Glutamatergic neuron (in vitro differentiated cells): ENCODE measurements at regions not wholly inside any gene's neighbourhood (a gene's known extent, or its start where the extent isn't known, plus 50 kb on each side); places are given as distances from the start of the nearest gene placed in this dataset.
"Not testable (repeated sequence)": the region's sequence is repeated elsewhere in the genome, so short reads cannot be mapped to it uniquely, and the experiment has no call there.

Experiments used
- DNase-seq: peaks from one replicate; pipeline ENCODE4 v3.0.0; 2022
- H3K27ac Mint-ChIP-seq: one replicate; pipeline ENCODE4 v1.8.0; 2020; ENCODE audit warnings: mild to moderate bottlenecking, mixed read lengths, inconsistent platforms; ENCODE audit not compliant: unreplicated experiment
- H3K27me3 Mint-ChIP-seq: one replicate; pipeline ENCODE4 v1.8.0; 2020; ENCODE audit warnings: mild to moderate bottlenecking, moderate library complexity, mixed read lengths, inconsistent platforms; ENCODE audit not compliant: unreplicated experiment
- H3K36me3 Mint-ChIP-seq: one replicate; pipeline ENCODE4 v1.8.0; 2020; ENCODE audit warnings: mild to moderate bottlenecking, mixed read lengths, inconsistent platforms; ENCODE audit not compliant: unreplicated experiment
- H3K4me1 Mint-ChIP-seq: one replicate; pipeline ENCODE4 v1.8.0; 2020; ENCODE audit warnings: mild to moderate bottlenecking, low read depth, mixed read lengths, inconsistent platforms; ENCODE audit not compliant: unreplicated experiment
- H3K4me3 Mint-ChIP-seq: one replicate; pipeline ENCODE4 v1.8.0; 2020; ENCODE audit warnings: mild to moderate bottlenecking, mixed read lengths, inconsistent platforms; ENCODE audit not compliant: unreplicated experiment
- H3K9me3 Mint-ChIP-seq: one replicate; pipeline ENCODE4 v1.8.0; 2020; ENCODE audit warnings: mild to moderate bottlenecking, moderate library complexity, mixed read lengths, inconsistent platforms; ENCODE audit not compliant: unreplicated experiment
- TF ChIP-seq, protein P1 (sequence below): fragments of 200-600 bp; sonication (generic); IDR thresholded peaks from one replicate; pipeline ENCODE4 v1.5.0; 2021; ENCODE audit not compliant: partially characterized antibody, unreplicated experiment

- peaks cover 3% of the 10 kb centered on the region for H3K9me3 Mint-ChIP-seq
- H3K27me3 Mint-ChIP-seq: no peaks in the 10 kb centered on the region
- no peaks in the 10 kb centered on the region for H3K4me1 Mint-ChIP-seq
- no peak overlapping the region for H3K4me3 Mint-ChIP-seq
- H3K27ac Mint-ChIP-seq: no peak overlapping the region
- DNase-seq: no peak
- H3K36me3 Mint-ChIP-seq: peaks cover 5% of the 10 kb centered on the region
- TF ChIP-seq, protein P1, sequence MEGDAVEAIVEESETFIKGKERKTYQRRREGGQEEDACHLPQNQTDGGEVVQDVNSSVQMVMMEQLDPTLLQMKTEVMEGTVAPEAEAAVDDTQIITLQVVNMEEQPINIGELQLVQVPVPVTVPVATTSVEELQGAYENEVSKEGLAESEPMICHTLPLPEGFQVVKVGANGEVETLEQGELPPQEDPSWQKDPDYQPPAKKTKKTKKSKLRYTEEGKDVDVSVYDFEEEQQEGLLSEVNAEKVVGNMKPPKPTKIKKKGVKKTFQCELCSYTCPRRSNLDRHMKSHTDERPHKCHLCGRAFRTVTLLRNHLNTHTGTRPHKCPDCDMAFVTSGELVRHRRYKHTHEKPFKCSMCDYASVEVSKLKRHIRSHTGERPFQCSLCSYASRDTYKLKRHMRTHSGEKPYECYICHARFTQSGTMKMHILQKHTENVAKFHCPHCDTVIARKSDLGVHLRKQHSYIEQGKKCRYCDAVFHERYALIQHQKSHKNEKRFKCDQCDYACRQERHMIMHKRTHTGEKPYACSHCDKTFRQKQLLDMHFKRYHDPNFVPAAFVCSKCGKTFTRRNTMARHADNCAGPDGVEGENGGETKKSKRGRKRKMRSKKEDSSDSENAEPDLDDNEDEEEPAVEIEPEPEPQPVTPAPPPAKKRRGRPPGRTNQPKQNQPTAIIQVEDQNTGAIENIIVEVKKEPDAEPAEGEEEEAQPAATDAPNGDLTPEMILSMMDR: no peak
Measured at GRCh38 chr5:113713051-113713450, 199.6 kb downstream of the YTHDC2 start.

DNA sequence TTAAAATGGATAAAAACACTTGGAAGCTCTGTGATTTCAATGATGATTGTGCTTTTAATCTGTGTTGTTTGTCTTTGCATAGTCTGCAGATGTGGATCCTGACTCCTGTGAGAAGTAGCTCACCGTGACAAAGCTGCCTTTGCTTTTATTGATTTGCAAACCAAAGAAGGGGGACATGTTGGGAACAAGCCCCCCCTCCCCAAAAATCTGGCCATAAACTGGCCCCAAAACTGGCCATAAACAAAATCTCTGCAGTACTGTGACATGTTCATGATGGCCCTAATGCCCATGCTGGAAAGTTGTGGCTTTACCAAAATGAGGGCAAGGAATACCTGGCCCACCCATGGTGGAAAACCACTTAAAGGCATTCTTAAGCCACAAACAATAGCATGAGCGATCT, 202.4 kb downstream of the YTHDC2 start:
- H3K27me3 Mint-ChIP-seq, H3K27ac Mint-ChIP-seq, H3K4me3 Mint-ChIP-seq, H3K4me1 Mint-ChIP-seq, H3K9me3 Mint-ChIP-seq, H3K36me3 Mint-ChIP-seq, DNase-seq: not testable (repeated sequence)

GRCh38 chr5:113719549-113719948, 206.1 kb downstream of the YTHDC2 start:
- DNase-seq: no peak
- Mint-ChIP-seq H3K4me1 (no peaks in the 10 kb centered on the region), H3K9me3 (no peaks in the 10 kb centered on the region), H3K27me3 (no peaks in the 10 kb centered on the region), H3K27ac (no peak overlapping the region), H3K36me3 (peaks cover 4% of the 10 kb centered on the region), H3K4me3 (no peak overlapping the region)
- TF ChIP-seq, protein P1: no peak

DNA sequence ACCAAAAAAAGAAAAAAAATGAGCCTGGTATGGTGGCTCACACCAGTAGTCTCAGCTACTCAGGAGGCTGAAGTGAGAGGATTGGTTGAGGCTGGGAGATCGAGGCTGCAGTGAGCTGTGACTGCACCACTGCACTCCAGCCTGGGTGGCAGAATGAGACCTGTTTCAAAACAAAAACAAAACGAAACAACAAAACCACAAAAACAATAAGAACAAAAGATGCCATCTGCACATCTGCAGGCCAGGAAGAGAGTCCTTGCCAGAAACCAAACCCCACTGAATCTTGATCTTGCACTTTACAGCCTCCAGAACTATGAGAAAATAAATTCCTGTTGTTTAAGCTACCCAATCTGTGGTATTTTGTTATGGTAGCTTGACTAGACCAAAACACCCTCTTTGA, 207.7 kb downstream of the YTHDC2 start:
- no peak for DNase-seq
- Mint-ChIP-seq H3K27me3 (no peaks in the 10 kb centered on the region), H3K9me3 (no peaks in the 10 kb centered on the region), H3K4me3 (no peak overlapping the region), H3K36me3 (no peaks in the 10 kb centered on the region), H3K27ac (no peak overlapping the region), H3K4me1 (no peaks in the 10 kb centered on the region)
- TF ChIP-seq, protein P1: no peak

- H3K9me3 Mint-ChIP-seq: peaks cover 2% of the 10 kb centered on the region
- H3K4me1 Mint-ChIP-seq: no peaks in the 10 kb centered on the region
- H3K27ac Mint-ChIP-seq: no peak overlapping the region
- H3K36me3 Mint-ChIP-seq: no peaks in the 10 kb centered on the region
- H3K27me3 Mint-ChIP-seq: no peaks in the 10 kb centered on the region
- H3K4me3 Mint-ChIP-seq: no peak overlapping the region
- DNase-seq: no peak
- TF ChIP-seq, protein P1: no peak
Measured at GRCh38 chr5:113723021-113723420, 209.5 kb downstream of the YTHDC2 start.

GRCh38 chr5:113735751-113736150, 222.3 kb downstream of the YTHDC2 start:
- no peaks in the 10 kb centered on the region for H3K9me3 Mint-ChIP-seq
- H3K4me1 Mint-ChIP-seq: peaks cover 2% of the 10 kb centered on the region
- TF ChIP-seq, protein P1: no peak
- no peaks in the 10 kb centered on the region for H3K27me3 Mint-ChIP-seq
- H3K27ac Mint-ChIP-seq: no peak overlapping the region
- H3K4me3 Mint-ChIP-seq: no peak overlapping the region
- no peaks in the 10 kb centered on the region for H3K36me3 Mint-ChIP-seq
- no peak for DNase-seq
